Uterus (tissue), 3 donors: ENCODE measurements at regions not wholly inside any gene's neighbourhood (a gene's known extent, or its start where the extent isn't known, plus 50 kb on each side); places are given as distances from the start of the nearest gene placed in this dataset.

ENCODE experiments used
- DNase-seq, 2 donors: peaks; one replicate each; pipeline ENCODE4 v3.0.0-alpha.2; 2019 to 2020
- H3K27ac ChIP-seq, 2 donors: fragments of 200-600 bp; sonication (generic); 1 replicate in 1 of 2; 2 replicates in 1 of 2; pipeline ENCODE4 v1.5.1; 2016 to 2018
- H3K27me3 ChIP-seq, 2 donors: fragments of 200-600 bp; sonication (generic); one replicate each; pipeline ENCODE4 v1.5.1; 2018 to 2019; ENCODE audit warnings: control low read depth in 1 of 2
- H3K36me3 ChIP-seq, 2 donors: fragments of 200-600 bp; sonication (generic); one replicate each; pipeline ENCODE4 v1.5.1; 2019; ENCODE audit warnings: control low read depth in 1 of 2
- H3K4me1 ChIP-seq, 2 donors: fragments of 200-600 bp; sonication (generic); one replicate each; pipeline ENCODE4 v1.5.1; 2018 to 2019; ENCODE audit warnings: control low read depth in 1 of 2
- H3K4me3 ChIP-seq, 2 donors: fragments of 200-600 bp; sonication (generic); 1 replicate in 1 of 2; 2 replicates in 1 of 2; pipeline ENCODE4 v1.5.1; 2018 to 2019; ENCODE audit warnings: mild to moderate bottlenecking in 1 of 2
- H3K9me3 ChIP-seq, 2 donors: fragments of 200-600 bp; sonication (generic); one replicate each; pipeline ENCODE4 v1.5.1; 2019; ENCODE audit warnings: control low read depth in 1 of 2
- CTCF ChIP-seq, 4 experiments: fragments of 200-600 bp in 2 of 4; fragments of 450-650 bp in 2 of 4; sonication (generic) in 2 of 4; IDR thresholded peaks; one replicate each; pipeline ENCODE4 v1.5.1; 2016 to 2019; ENCODE audit warnings: antibody characterized with exemption in 4 of 4, mild to moderate bottlenecking in 2 of 4, moderate library complexity in 1 of 4
- POLR2A ChIP-seq, 2 donors: fragments of 450-650 bp; IDR thresholded peaks; one replicate each; pipeline ENCODE4 v1.6.1; 2016; ENCODE audit warnings: antibody characterized with exemption in 2 of 2, mild to moderate bottlenecking in 1 of 2, moderate library complexity in 1 of 2
- intact Hi-C: fragments of 100-400 bp; cut with DNase I; formaldehyde crosslinking; loops from one replicate; pipeline ENCODE4 v1.15.1; 2023; ENCODE audit warnings: low total_unique reads
- donor health status: DM: yes; HTN: yes; CAD: no.

DNA sequence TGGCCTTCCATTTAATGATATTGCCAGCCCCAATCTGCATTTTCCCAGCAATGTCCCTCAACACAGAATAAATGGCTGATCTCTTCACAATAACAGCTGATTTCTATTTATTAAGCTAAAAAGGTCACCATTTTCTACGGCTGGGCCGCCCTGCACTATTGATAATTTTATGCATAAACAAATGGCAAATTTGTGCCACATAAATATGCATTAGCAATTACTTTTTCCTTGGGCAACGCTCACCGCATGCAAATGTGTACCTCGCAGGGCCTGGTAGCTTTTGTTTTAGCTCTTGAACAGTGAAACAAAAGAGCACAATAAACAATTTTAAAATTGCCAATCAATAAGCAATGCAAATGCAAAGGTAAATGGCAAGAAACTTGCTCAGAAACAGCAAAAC, 331.9 kb upstream of the SOX5 start:
- Histone ChIP-seq H3K4me1 (no peaks in the 10 kb centered on the region), H3K4me3 (no peak overlapping the region), H3K9me3 (no peaks in the 10 kb centered on the region), H3K36me3 (no peaks in the 10 kb centered on the region), H3K27ac (no peak overlapping the region), H3K27me3 (no peaks in the 10 kb centered on the region)
- intact Hi-C loops = no loop called here
- TF ChIP-seq CTCF (IDR thresholded peaks at IDR 0.05) (no peak), POLR2A (IDR thresholded peaks at IDR 0.05) (no peak)
- DNase-seq = no peak

DNA sequence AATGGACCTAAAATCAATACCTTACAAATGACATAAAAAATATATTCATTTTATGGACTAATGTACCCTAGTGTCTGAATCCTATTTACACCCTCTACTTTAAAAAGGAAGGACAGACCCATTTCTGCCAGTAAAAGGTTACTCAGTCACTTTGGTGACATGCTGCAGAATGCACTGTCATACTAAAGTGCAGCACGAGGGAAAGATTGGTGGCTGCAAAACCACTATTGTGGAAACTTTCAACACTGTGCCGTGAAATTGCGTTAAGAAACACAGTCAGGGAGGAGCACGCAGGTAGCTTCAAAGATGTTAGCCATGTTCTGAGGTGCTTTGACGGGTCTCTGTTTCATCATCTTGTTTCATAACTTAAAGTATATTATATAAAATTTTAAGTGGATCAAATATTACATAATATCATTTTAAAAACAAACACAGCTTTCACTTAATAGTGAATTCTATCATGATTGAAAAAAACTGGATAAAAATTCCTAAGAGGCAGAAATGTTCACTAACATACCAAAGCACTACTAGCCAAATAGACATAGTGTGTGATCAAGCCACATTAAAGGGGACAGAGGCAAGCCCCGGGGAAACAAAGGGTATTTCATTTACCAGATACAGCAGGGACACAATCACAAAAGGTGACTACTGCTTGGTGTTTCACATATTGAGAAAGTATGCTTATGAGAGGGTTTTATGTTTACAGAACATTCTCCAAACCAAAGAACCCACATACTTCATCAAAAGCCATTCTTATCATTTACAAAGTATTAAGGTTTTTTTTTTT, 330.8 kb upstream of the SOX5 start:
- Histone ChIP-seq H3K4me3 (no peak overlapping the region), H3K27me3 (no peaks in the 10 kb centered on the region), H3K27ac (no peak overlapping the region), H3K36me3 (no peaks in the 10 kb centered on the region), H3K4me1 (no peaks in the 10 kb centered on the region), H3K9me3 (no peaks in the 10 kb centered on the region)
- intact Hi-C loops = no loop called here
- TF ChIP-seq POLR2A (IDR thresholded peaks at IDR 0.05) (no peak), CTCF (IDR thresholded peaks at IDR 0.05) (no peak)
- no peak for DNase-seq

- Histone ChIP-seq H3K27ac (no peak overlapping the region), H3K4me1 (no peaks in the 10 kb centered on the region), H3K36me3 (no peaks in the 10 kb centered on the region), H3K27me3 (no peaks in the 10 kb centered on the region), H3K4me3 (no peak overlapping the region), H3K9me3 (no peaks in the 10 kb centered on the region)
- no peak for DNase-seq
- intact Hi-C loops = no loop called here
- TF ChIP-seq POLR2A (IDR thresholded peaks at IDR 0.05) (no peak), CTCF (IDR thresholded peaks at IDR 0.05) (no peak)
Measured at GRCh38 chr12:24278832-24279231, 329.4 kb upstream of the SOX5 start.

DNA sequence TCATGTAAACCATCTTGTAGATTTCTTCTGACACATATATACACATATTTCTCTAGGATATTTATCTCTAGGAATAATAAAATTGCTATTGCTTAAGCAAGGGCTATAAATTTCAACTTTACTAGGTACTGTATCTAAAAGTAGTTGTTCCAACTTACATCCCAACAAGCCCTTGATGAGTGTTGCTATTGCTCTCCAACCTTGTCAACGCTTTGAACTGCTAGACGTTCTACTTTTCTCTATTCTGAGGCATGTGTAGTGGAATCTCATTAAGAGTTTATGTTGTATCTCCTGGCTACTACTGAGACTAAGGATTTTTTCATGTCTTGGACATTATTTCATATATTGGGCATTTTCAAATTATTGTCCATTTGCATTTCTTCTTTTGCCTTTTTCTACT, 321.5 kb upstream of the SOX5 start:
- no peak overlapping the region for H3K27ac ChIP-seq
- no peak for TF ChIP-seq POLR2A (IDR thresholded peaks at IDR 0.05)
- no peak for TF ChIP-seq CTCF (IDR thresholded peaks at IDR 0.05)
- no peaks in the 10 kb centered on the region for H3K9me3 ChIP-seq
- no peaks in the 10 kb centered on the region for H3K4me1 ChIP-seq
- H3K4me3 ChIP-seq = no peak overlapping the region
- H3K27me3 ChIP-seq = no peaks in the 10 kb centered on the region
- intact Hi-C loops = no loop called here
- DNase-seq = no peak
- H3K36me3 ChIP-seq = no peaks in the 10 kb centered on the region

GRCh38 chr12:24270464-24270863, 321.0 kb upstream of the SOX5 start:
- no peak for TF ChIP-seq CTCF (IDR thresholded peaks at IDR 0.05)
- no peak for TF ChIP-seq POLR2A (IDR thresholded peaks at IDR 0.05)
- H3K36me3 ChIP-seq = no peaks in the 10 kb centered on the region
- no peaks in the 10 kb centered on the region for H3K27me3 ChIP-seq
- H3K9me3 ChIP-seq = no peaks in the 10 kb centered on the region
- H3K4me1 ChIP-seq = no peaks in the 10 kb centered on the region
- no peak for DNase-seq
- no peak overlapping the region for H3K4me3 ChIP-seq
- intact Hi-C loops = no loop called here
- no peak overlapping the region for H3K27ac ChIP-seq
